ENCODE measurements at regions not wholly inside any gene's neighbourhood (a gene's known extent, or its start where the extent isn't known, plus 50 kb on each side); places are given as distances from the start of the nearest gene placed in this dataset.

- TF ChIP-seq CTCF (IDR thresholded peaks at IDR 0.05; ENCODE audit: low read depth, low read length) (no peak), MYC (IDR thresholded peaks at IDR 0.05; ENCODE audit: low read depth, low read length) (no peak)
Observed at GRCh38 chr2:7670905-7671641, 753.9 kb downstream of the RNF144A start.

Measured in NB4 (cell line).